K562 (cell line): ENCODE measurements at regions not wholly inside any gene's neighbourhood (a gene's known extent, or its start where the extent isn't known, plus 50 kb on each side); places are given as distances from the start of the nearest gene placed in this dataset.

Experiments
- BMI1 ChIP-seq: fragments of 150-350 bp; IDR thresholded peaks from 2 replicates; pipeline ENCODE4 v1.6.1; 2014; ENCODE audit warnings: low read length
- CBFA2T2 ChIP-seq: fragments of 450-650 bp; conservative IDR thresholded peaks from 2 replicates; pipeline ENCODE4 v1.6.1; 2017; ENCODE audit warnings: mild to moderate bottlenecking
- CBFA2T3 ChIP-seq: fragments of 450-650 bp; IDR thresholded peaks from 2 replicates; pipeline ENCODE4 v1.6.1; 2017
- FOXK2 ChIP-seq, 2 experiments: fragments of 450-650 bp; IDR thresholded peaks in 1 of 2; conservative IDR thresholded peaks in 1 of 2; 2 replicates each; pipeline ENCODE4 v1.6.1; 2016; ENCODE audit warnings: low read depth in 2 of 2, mild to moderate bottlenecking in 1 of 2
- GATAD2A ChIP-seq: fragments of 450-650 bp; IDR thresholded peaks from 2 replicates; pipeline ENCODE4 v1.6.1; 2017
- GMEB1 ChIP-seq: fragments of 250-450 bp; sonication (Bioruptor Pico); IDR thresholded peaks from 2 replicates; pipeline ENCODE4 v1.4.0; 2020; ENCODE audit warnings: mild to moderate bottlenecking
- HDAC1 ChIP-seq, 2 experiments: fragments of 450-650 bp; IDR thresholded peaks; 2 replicates each; pipeline ENCODE4 v1.6.1; 2016 to 2017; ENCODE audit warnings: inconsistent platforms in 1 of 2, mild to moderate bottlenecking in 1 of 2, moderate library complexity in 1 of 2
- MTA2 ChIP-seq: fragments of 450-650 bp; IDR thresholded peaks from 2 replicates; pipeline ENCODE4 v1.6.1; 2016; ENCODE audit warnings: low read depth
- NCOR1 ChIP-seq: fragments of 450-650 bp; IDR thresholded peaks from 2 replicates; pipeline ENCODE4 v1.6.1; 2016; ENCODE audit warnings: mild to moderate bottlenecking, moderate library complexity
- NFE2 ChIP-seq: IDR thresholded peaks from 2 replicates; pipeline ENCODE4 v1.6.1; 2014; ENCODE audit warnings: antibody characterized with exemption, low read depth
- PML ChIP-seq: IDR thresholded peaks from 2 replicates; pipeline ENCODE4 v1.6.1; 2012; ENCODE audit warnings: low read length, inconsistent platforms
- PPARD ChIP-seq: fragments of 250-450 bp; sonication (Bioruptor Pico); IDR thresholded peaks from 2 replicates; pipeline ENCODE4 v1.8.0; 2022; ENCODE audit warnings: inconsistent platforms, mild to moderate bottlenecking, moderate library complexity
- TAL1 ChIP-seq: fragments of 450-650 bp; IDR thresholded peaks from 2 replicates; pipeline ENCODE4 v1.6.1; 2016; ENCODE audit warnings: mild to moderate bottlenecking
- TEAD4 ChIP-seq, 2 experiments: sonication (generic) in 1 of 2; formaldehyde crosslinking in 1 of 2; IDR thresholded peaks; 2 replicates each; pipeline versions ENCODE4 v1.6.1 to v1.8.0; 2012 to 2022; ENCODE audit warnings: borderline replicate concordance in 1 of 2, inconsistent platforms in 1 of 2, low read length in 1 of 2, mild to moderate bottlenecking in 1 of 2, missing genetic modification reagents in 1 of 2
- UBTF ChIP-seq, 2 experiments: IDR thresholded peaks; 2 replicates each; pipeline ENCODE4 v1.6.1; 2012; ENCODE audit warnings: improper control_type of control experiment in 2 of 2, low read depth in 2 of 2, low read length in 2 of 2, borderline replicate concordance in 1 of 2
- ZNF184 ChIP-seq: sonication (generic); formaldehyde crosslinking; IDR thresholded peaks from 2 replicates; pipeline ENCODE4 v1.5.0; 2020; ENCODE audit warnings: missing genetic modification reagents
- TF ChIP-seq, protein P1 (sequence below), 2 experiments: fragments of 450-650 bp; IDR thresholded peaks; 2 replicates each; pipeline ENCODE4 v1.6.1; 2016
- TF ChIP-seq, protein P2 (sequence below): fragments of 450-650 bp; IDR thresholded peaks from 2 replicates; pipeline ENCODE4 v1.6.1; 2017; ENCODE audit warnings: antibody characterized with exemption, mild to moderate bottlenecking

DNA sequence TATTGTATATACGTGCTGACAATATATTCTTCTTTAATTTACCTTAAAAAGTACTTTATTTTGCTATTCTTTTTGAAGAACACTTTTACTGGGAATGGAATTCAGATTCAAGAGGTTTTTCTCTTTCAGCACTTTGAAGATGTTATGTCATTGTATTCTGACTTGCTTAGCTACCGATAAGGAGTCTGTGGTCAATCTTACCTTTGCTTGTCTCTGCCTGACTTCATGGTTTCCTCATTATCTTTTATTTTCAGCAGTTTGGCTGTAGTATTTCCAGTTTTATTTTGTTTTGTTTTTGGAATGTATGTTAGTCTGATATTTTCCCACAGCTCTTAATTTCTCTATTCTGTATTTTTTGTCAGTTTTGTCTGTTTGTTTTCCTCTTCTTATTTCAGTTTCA, 187.9 kb upstream of the SMIM30 start (continued):
- TF ChIP-seq UBTF (IDR thresholded peaks at IDR 0.05; ENCODE audit: borderline replicate concordance in 1 of 2, low read depth in 2 of 2, low read length in 2 of 2) (no peak), PML (0 out of 2 replicates have a peak, but pooled peaks have one; percentile 25), FOXK2 (conservative IDR thresholded peaks at IDR 0.05 in 1 of 2, IDR thresholded peaks at IDR 0.05 in 1 of 2; ENCODE audit: low read depth in 2 of 2) (peak; percentile 28 to 30; a peak in 1 of 4 replicates), CBFA2T2 (peak; percentile 58), TAL1 (peak; percentile 61), MTA2 (peak; percentile 46; the same call in 1 of the 2 replicates), BMI1 (no peak), GMEB1 (CRISPR knock-in tag) (no peak), GATAD2A (no peak), HDAC1 (IDR thresholded peaks at IDR 0.05) (0 out of 4 replicates have a peak, but pooled peaks of 1 of the 2 experiments have one; percentile 25), NCOR1 (peak; percentile 55), PPARD (CRISPR knock-in tag) (no peak), NFE2 (0 out of 2 replicates have a peak, but pooled peaks have one; percentile 31), ZNF184 (CRISPR knock-in tag) (no peak), TEAD4 (IDR thresholded peaks at IDR 0.05; ENCODE audit: low read length) (peak; percentile 66), TEAD4 (CRISPR knock-in tag; IDR thresholded peaks at IDR 0.05; ENCODE audit: borderline replicate concordance) (no peak), CBFA2T3 (peak; percentile 79)
- TF ChIP-seq, protein P1, sequence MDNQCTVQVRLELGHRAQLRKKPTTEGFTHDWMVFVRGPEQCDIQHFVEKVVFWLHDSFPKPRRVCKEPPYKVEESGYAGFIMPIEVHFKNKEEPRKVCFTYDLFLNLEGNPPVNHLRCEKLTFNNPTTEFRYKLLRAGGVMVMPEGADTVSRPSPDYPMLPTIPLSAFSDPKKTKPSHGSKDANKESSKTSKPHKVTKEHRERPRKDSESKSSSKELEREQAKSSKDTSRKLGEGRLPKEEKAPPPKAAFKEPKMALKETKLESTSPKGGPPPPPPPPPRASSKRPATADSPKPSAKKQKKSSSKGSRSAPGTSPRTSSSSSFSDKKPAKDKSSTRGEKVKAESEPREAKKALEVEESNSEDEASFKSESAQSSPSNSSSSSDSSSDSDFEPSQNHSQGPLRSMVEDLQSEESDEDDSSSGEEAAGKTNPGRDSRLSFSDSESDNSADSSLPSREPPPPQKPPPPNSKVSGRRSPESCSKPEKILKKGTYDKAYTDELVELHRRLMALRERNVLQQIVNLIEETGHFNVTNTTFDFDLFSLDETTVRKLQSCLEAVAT (IDR thresholded peaks at IDR 0.05): peak in 1 of 2 experiments; percentile 84; a peak in 2 of 4 replicates
- TF ChIP-seq, protein P2, sequence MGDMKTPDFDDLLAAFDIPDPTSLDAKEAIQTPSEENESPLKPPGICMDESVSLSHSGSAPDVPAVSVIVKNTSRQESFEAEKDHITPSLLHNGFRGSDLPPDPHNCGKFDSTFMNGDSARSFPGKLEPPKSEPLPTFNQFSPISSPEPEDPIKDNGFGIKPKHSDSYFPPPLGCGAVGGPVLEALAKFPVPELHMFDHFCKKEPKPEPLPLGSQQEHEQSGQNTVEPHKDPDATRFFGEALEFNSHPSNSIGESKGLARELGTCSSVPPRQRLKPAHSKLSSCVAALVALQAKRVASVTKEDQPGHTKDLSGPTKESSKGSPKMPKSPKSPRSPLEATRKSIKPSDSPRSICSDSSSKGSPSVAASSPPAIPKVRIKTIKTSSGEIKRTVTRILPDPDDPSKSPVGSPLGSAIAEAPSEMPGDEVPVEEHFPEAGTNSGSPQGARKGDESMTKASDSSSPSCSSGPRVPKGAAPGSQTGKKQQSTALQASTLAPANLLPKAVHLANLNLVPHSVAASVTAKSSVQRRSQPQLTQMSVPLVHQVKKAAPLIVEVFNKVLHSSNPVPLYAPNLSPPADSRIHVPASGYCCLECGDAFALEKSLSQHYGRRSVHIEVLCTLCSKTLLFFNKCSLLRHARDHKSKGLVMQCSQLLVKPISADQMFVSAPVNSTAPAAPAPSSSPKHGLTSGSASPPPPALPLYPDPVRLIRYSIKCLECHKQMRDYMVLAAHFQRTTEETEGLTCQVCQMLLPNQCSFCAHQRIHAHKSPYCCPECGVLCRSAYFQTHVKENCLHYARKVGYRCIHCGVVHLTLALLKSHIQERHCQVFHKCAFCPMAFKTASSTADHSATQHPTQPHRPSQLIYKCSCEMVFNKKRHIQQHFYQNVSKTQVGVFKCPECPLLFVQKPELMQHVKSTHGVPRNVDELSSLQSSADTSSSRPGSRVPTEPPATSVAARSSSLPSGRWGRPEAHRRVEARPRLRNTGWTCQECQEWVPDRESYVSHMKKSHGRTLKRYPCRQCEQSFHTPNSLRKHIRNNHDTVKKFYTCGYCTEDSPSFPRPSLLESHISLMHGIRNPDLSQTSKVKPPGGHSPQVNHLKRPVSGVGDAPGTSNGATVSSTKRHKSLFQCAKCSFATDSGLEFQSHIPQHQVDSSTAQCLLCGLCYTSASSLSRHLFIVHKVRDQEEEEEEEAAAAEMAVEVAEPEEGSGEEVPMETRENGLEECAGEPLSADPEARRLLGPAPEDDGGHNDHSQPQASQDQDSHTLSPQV: no peak
